Endothelial cell of umbilical vein (primary cell): ENCODE measurements at regions not wholly inside any gene's neighbourhood (a gene's known extent, or its start where the extent isn't known, plus 50 kb on each side); places are given as distances from the start of the nearest gene placed in this dataset.

Experiments
- BruUV-seq: library from RNA; stranded (reverse); fragments of 400-500 nt; replicated peaks from 2 replicates; lab custom pipeline; 2021; lab: Mats Ljungman, UMichigan
- CTCF ChIA-PET: fragments of 300-600, 350-600 bp; sonication (Branson Sonifier 250); formaldehyde crosslinking; loops from one replicate; lab custom pipeline; 2021; ENCODE audit warnings: antibody characterized with exemption, inconsistent platforms; lab: Charles Lee
- POLR2A ChIA-PET: fragments of 300-600, 350-600 bp; sonication (Branson Sonifier 250); formaldehyde crosslinking; loops from one replicate; lab custom pipeline; 2021; ENCODE audit warnings: antibody characterized with exemption, inconsistent platforms; lab: Charles Lee
- DNase-seq: peaks from one replicate; pipeline ENCODE4 v3.0.0-alpha.2; 2011; ENCODE audit warnings: low read depth, low spot score
- FAIRE-seq: peaks from 2 replicates; lab custom pipeline; 2011; peaks lifted over from hg19 to GRCh38; lab: Jason Lieb, UNC
- H2AFZ ChIP-seq: 2 replicates; pipeline ENCODE4 v1.6.0; 2012; ENCODE audit warnings: low read depth, low read length, control low read depth, inconsistent platforms
- H3K27ac ChIP-seq: 2 replicates; pipeline ENCODE4 v1.5.1; 2011; ENCODE audit warnings: low read depth, mild to moderate bottlenecking, control low read depth, low read length, moderate library complexity; ENCODE audit not compliant: insufficient read depth
- H3K27me3 ChIP-seq, 2 experiments: 2 replicates each; pipeline versions ENCODE4 v1.6.0 to v1.6.1; 2011; ENCODE audit warnings: low read length in 2 of 2, mixed read lengths in 1 of 2; ENCODE audit not compliant: control insufficient read depth in 2 of 2, insufficient read depth in 2 of 2
- H3K36me3 ChIP-seq, 2 experiments: 2 replicates in 1 of 2; 3 replicates in 1 of 2; pipeline ENCODE4 v1.5.1; 2011; ENCODE audit warnings: low read length in 2 of 2, mild to moderate bottlenecking in 1 of 2, moderate library complexity in 1 of 2; ENCODE audit not compliant: control insufficient read depth in 2 of 2, insufficient read depth in 2 of 2; ENCODE audit errors: extremely low read depth in 1 of 2
- H3K4me1 ChIP-seq: 3 replicates; pipeline ENCODE4 v1.5.1; 2011; ENCODE audit warnings: mild to moderate bottlenecking, low read length; ENCODE audit not compliant: control insufficient read depth, insufficient read depth; ENCODE audit errors: extremely low read depth
- H3K4me2 ChIP-seq: 2 replicates; pipeline ENCODE4 v1.6.1; 2011; ENCODE audit warnings: low read length, control low read depth, mixed read lengths; ENCODE audit not compliant: insufficient read depth
- H3K4me3 ChIP-seq, 3 experiments: fragments of 200-600 bp in 1 of 3; sonication (generic), shearing (Covaris generic) in 1 of 3; replicated peaks in 1 of 3; 2 replicates each; pipeline ENCODE4 v1.5.1; 2011 to 2016; ENCODE audit warnings: control low read depth in 3 of 3, low read length in 3 of 3, mild to moderate bottlenecking in 2 of 3, inconsistent platforms in 1 of 3, low read depth in 1 of 3, moderate library complexity in 1 of 3; ENCODE audit not compliant: insufficient read depth in 1 of 3
- H3K79me2 ChIP-seq: 2 replicates; pipeline ENCODE4 v1.6.0; 2012; ENCODE audit warnings: low read length, inconsistent platforms; ENCODE audit not compliant: control insufficient read depth, insufficient read depth
- H3K9ac ChIP-seq: replicated peaks from 2 replicates; pipeline ENCODE3; 2011; ENCODE audit warnings: low read length, control low read depth; ENCODE audit not compliant: insufficient read depth; ENCODE audit errors: extremely low read depth
- H3K9me1 ChIP-seq: replicated peaks from 3 replicates; pipeline ENCODE4 v1.6.0; 2011; ENCODE audit warnings: mild to moderate bottlenecking, low read length; ENCODE audit not compliant: control insufficient read depth, insufficient read depth; ENCODE audit errors: extremely low read depth
- H3K9me3 ChIP-seq: replicated peaks from 2 replicates; pipeline ENCODE4 v1.5.1; 2012; ENCODE audit warnings: low read length, inconsistent platforms; ENCODE audit not compliant: control insufficient read depth, insufficient read depth
- H4K20me1 ChIP-seq: replicated peaks from 2 replicates; pipeline ENCODE3; 2011; ENCODE audit warnings: mild to moderate bottlenecking, low read length; ENCODE audit not compliant: control insufficient read depth, insufficient read depth; ENCODE audit errors: extremely low read depth
- CTCF ChIP-seq, 2 donors: IDR thresholded peaks; 1 replicate in 1 of 2; 2 replicates in 1 of 2; pipeline ENCODE4 v1.5.1; 2011; ENCODE audit warnings: low read length in 2 of 2, mild to moderate bottlenecking in 2 of 2, moderate library complexity in 2 of 2, control low read depth in 1 of 2, inconsistent platforms in 1 of 2, low read depth in 1 of 2; ENCODE audit not compliant: insufficient read depth in 1 of 2; ENCODE audit errors: extremely low read depth in 1 of 2
- EZH2 ChIP-seq: IDR thresholded peaks from 2 replicates; pipeline ENCODE4 v1.6.1; 2012; ENCODE audit warnings: borderline replicate concordance, low read depth, mild to moderate bottlenecking, moderate library complexity, low read length, inconsistent platforms; ENCODE audit not compliant: severe bottlenecking
- FOS ChIP-seq: IDR thresholded peaks from 2 replicates; pipeline ENCODE4 v1.6.1; 2011; ENCODE audit warnings: mild to moderate bottlenecking, low read length, moderate library complexity, borderline replicate concordance; ENCODE audit not compliant: insufficient read depth
- GATA2 ChIP-seq: IDR thresholded peaks from 2 replicates; pipeline ENCODE4 v1.7.0; 2011; ENCODE audit warnings: low read depth, mild to moderate bottlenecking, moderate library complexity, mixed read lengths, low read length; ENCODE audit not compliant: insufficient read length, insufficient read depth
- JUN ChIP-seq: IDR thresholded peaks from 2 replicates; pipeline ENCODE4 v1.6.1; 2011; ENCODE audit warnings: borderline replicate concordance, low read depth; ENCODE audit not compliant: insufficient read length, insufficient read depth
- MAX ChIP-seq: IDR thresholded peaks from 2 replicates; pipeline ENCODE4 v1.6.1; 2011; ENCODE audit not compliant: insufficient read depth, insufficient read length
- MYC ChIP-seq: IDR thresholded peaks from one replicate; pipeline ENCODE4 v1.6.1; 2011; ENCODE audit warnings: mild to moderate bottlenecking, low read depth, low read length
- POLR2A ChIP-seq: IDR thresholded peaks from 2 replicates; pipeline ENCODE4 v1.6.1; 2012; ENCODE audit warnings: low read depth, mild to moderate bottlenecking, control low read depth, low read length
- POLR2AphosphoS5 ChIP-seq: IDR thresholded peaks from 2 replicates; pipeline ENCODE4 v1.6.1; 2012; ENCODE audit warnings: low read depth, mild to moderate bottlenecking, control low read depth, low read length, moderate library complexity; ENCODE audit not compliant: insufficient read depth
- dilution Hi-C: fragments of 300-500 bp; cut with MboI; formaldehyde crosslinking; loops from one replicate; pipeline ENCODE4 v1.15.0; 2019; ENCODE audit warnings: low sequenced_read_pairs; ENCODE audit not compliant: extremely low pct_ligation_motif_present
- intact Hi-C: fragments of 100-400 bp; cut with micrococcal nuclease; formaldehyde crosslinking; loops from one replicate; pipeline ENCODE4 v1.10.0; 2022

GRCh38 chr7:17674943-17675608 is 265.2 kb downstream of the SNX13 start:
- no peak overlapping the region for H3K4me2 ChIP-seq

More at GRCh38 chr7:17674943-17675608, 265.2 kb downstream of the SNX13 start:
- CTCF ChIA-PET = interaction anchor here (0.7 kb wide), 1 partner anchor 372 kb away, joined by 3 read pairs; no protein-coding TSS in a partner anchor
- H3K9me3 ChIP-seq = no peaks in the 10 kb centered on the region
- dilution Hi-C loops (no loop called here), intact Hi-C loops (no loop called here)
- H3K27me3 ChIP-seq = no peaks in the 10 kb centered on the region
- H3K27ac ChIP-seq = no peak overlapping the region
- BruUV-seq = no TSS peak
- POLR2A ChIA-PET = no interaction called here
- TF ChIP-seq EZH2 (no peak), MAX (no peak), JUN (no peak), POLR2AphosphoS5 (no peak), POLR2A (no peak), FOS (no peak), MYC (no peak), CTCF (IDR thresholded peaks at IDR 0.05; ENCODE audit: extremely low read depth in 1 of 2, insufficient read depth in 1 of 2, low read depth in 1 of 2, low read length in 2 of 2) (no peak), GATA2 (no peak)
- H3K9ac ChIP-seq = no peak overlapping the region
- no peak overlapping the region for H3K4me3 ChIP-seq
- H3K9me1 ChIP-seq = no peaks in the 10 kb centered on the region
- H3K4me1 ChIP-seq = no peaks in the 10 kb centered on the region
- no peaks in the 10 kb centered on the region for H3K79me2 ChIP-seq
- no peak overlapping the region for H2AFZ ChIP-seq
- H3K36me3 ChIP-seq = no peaks in the 10 kb centered on the region
- DNase-seq (no peak), FAIRE-seq (no peak)
- no peaks in the 10 kb centered on the region for H4K20me1 ChIP-seq
